MM.1S (cell line): ENCODE measurements at regions not wholly inside any gene's neighbourhood (a gene's known extent, or its start where the extent isn't known, plus 50 kb on each side); places are given as distances from the start of the nearest gene placed in this dataset.

ENCODE experiments used
- EZH2 ChIP-seq: fragments of 300-600 bp; sonication (generic); optimal IDR thresholded peaks from 2 replicates; pipeline ENCODE3; 2017; ENCODE audit warnings: low read depth, mild to moderate bottlenecking, antibody characterized with exemption, low read length, mixed read lengths
- EZH2phosphoT487 ChIP-seq: fragments of 300-600 bp; sonication (generic); IDR thresholded peaks from 2 replicates; pipeline ENCODE4 v1.6.1; 2018; ENCODE audit warnings: antibody characterized with exemption, low read length
- TF ChIP-seq, protein P1 (sequence below): fragments of 300-600 bp; sonication (generic); IDR thresholded peaks from 2 replicates; pipeline ENCODE4 v1.5.1; 2016; ENCODE audit warnings: antibody characterized with exemption, low read length, mixed read lengths

GRCh38 chr11:70694371-70694770 lies 296.0 kb downstream of the CTTN start:
- TF ChIP-seq EZH2 (no peak), EZH2phosphoT487 (no peak)
- TF ChIP-seq, protein P1, sequence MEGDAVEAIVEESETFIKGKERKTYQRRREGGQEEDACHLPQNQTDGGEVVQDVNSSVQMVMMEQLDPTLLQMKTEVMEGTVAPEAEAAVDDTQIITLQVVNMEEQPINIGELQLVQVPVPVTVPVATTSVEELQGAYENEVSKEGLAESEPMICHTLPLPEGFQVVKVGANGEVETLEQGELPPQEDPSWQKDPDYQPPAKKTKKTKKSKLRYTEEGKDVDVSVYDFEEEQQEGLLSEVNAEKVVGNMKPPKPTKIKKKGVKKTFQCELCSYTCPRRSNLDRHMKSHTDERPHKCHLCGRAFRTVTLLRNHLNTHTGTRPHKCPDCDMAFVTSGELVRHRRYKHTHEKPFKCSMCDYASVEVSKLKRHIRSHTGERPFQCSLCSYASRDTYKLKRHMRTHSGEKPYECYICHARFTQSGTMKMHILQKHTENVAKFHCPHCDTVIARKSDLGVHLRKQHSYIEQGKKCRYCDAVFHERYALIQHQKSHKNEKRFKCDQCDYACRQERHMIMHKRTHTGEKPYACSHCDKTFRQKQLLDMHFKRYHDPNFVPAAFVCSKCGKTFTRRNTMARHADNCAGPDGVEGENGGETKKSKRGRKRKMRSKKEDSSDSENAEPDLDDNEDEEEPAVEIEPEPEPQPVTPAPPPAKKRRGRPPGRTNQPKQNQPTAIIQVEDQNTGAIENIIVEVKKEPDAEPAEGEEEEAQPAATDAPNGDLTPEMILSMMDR: no peak
